ENCODE measurements at regions not wholly inside any gene's neighbourhood (a gene's known extent, or its start where the extent isn't known, plus 50 kb on each side); places are given as distances from the start of the nearest gene placed in this dataset.

DNA sequence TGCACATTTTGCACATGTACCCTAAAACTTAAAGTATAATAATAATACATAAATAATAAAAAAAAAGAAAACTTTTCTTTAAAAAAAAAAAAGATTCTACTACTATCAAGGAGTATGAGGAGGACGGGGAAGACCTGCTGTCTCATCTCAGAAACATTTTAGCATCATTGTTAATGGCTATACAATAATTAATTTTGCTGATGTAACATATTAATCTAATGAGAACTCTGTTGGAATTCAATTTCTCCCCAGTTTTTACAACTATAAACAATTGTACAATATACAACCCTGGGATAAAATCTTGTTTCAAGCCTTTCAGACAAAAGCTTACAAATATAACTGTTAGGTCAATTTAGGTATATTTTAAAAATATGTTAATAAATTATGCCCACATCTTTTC lies 139.0 kb upstream of the GRIN3A start:
- TF ChIP-seq, protein P1, sequence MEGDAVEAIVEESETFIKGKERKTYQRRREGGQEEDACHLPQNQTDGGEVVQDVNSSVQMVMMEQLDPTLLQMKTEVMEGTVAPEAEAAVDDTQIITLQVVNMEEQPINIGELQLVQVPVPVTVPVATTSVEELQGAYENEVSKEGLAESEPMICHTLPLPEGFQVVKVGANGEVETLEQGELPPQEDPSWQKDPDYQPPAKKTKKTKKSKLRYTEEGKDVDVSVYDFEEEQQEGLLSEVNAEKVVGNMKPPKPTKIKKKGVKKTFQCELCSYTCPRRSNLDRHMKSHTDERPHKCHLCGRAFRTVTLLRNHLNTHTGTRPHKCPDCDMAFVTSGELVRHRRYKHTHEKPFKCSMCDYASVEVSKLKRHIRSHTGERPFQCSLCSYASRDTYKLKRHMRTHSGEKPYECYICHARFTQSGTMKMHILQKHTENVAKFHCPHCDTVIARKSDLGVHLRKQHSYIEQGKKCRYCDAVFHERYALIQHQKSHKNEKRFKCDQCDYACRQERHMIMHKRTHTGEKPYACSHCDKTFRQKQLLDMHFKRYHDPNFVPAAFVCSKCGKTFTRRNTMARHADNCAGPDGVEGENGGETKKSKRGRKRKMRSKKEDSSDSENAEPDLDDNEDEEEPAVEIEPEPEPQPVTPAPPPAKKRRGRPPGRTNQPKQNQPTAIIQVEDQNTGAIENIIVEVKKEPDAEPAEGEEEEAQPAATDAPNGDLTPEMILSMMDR (conservative IDR thresholded peaks at IDR 0.05), result no peak
- no peak for TF ChIP-seq ZFX (IDR thresholded peaks at IDR 0.05)

All from C4-2B (cell line).